A673 (cell line): ENCODE measurements at regions not wholly inside any gene's neighbourhood (a gene's known extent, or its start where the extent isn't known, plus 50 kb on each side); places are given as distances from the start of the nearest gene placed in this dataset.

Experiments
- BruUV-seq: library from RNA; stranded (reverse); fragments of 400-500 nt; replicated peaks from 2 replicates; lab custom pipeline; 2021; lab: Mats Ljungman, UMichigan
- CTCF ChIA-PET: fragments of 300-600 bp; sonication (Branson Sonifier 250); formaldehyde crosslinking; loops from one replicate; lab custom pipeline; 2022; ENCODE audit warnings: antibody characterized with exemption; lab: Charles Lee
- POLR2A ChIA-PET: fragments of 300-600 bp; sonication (Branson Sonifier 250); formaldehyde crosslinking; loops from one replicate; lab custom pipeline; 2022; ENCODE audit warnings: antibody characterized with exemption; ENCODE audit not compliant: low non-redundant PET; lab: Charles Lee
- DNase-seq: peaks from one replicate; pipeline ENCODE4 v3.0.0-alpha.2; 2015; ENCODE audit warnings: low spot score
- H3K27ac ChIP-seq: fragments of 200-600 bp; sonication (generic); 2 replicates; pipeline ENCODE4 v1.5.1; 2016; ENCODE audit warnings: mixed run types, low read depth, mild to moderate bottlenecking, mixed read lengths, antibody characterized with exemption, low read length; ENCODE audit not compliant: poor library complexity, severe bottlenecking
- H3K27me3 ChIP-seq: fragments of 200-600 bp; sonication (generic); replicated peaks from 2 replicates; pipeline ENCODE4 v1.6.1; 2017; ENCODE audit warnings: mixed run types, low read depth, mild to moderate bottlenecking, mixed read lengths, antibody characterized with exemption, low read length; ENCODE audit not compliant: insufficient read depth, poor library complexity
- H3K36me3 ChIP-seq: fragments of 200-600 bp; sonication (generic); 2 replicates; pipeline ENCODE4 v1.6.1; 2016; ENCODE audit warnings: mixed run types, mild to moderate bottlenecking, mixed read lengths, antibody characterized with exemption, low read length; ENCODE audit not compliant: insufficient read depth, poor library complexity, severe bottlenecking
- H3K4me1 ChIP-seq: fragments of 200-600 bp; sonication (generic); 2 replicates; pipeline ENCODE4 v1.6.1; 2017; ENCODE audit warnings: mixed run types, mild to moderate bottlenecking, mixed read lengths, antibody characterized with exemption, low read length; ENCODE audit not compliant: insufficient read depth, poor library complexity, severe bottlenecking
- H3K4me3 ChIP-seq: fragments of 200-600 bp; sonication (generic); 2 replicates; pipeline ENCODE4 v1.5.1; 2016; ENCODE audit warnings: low read depth, mixed run types, mild to moderate bottlenecking, mixed read lengths, low read length; ENCODE audit not compliant: poor library complexity, severe bottlenecking
- H3K9me3 ChIP-seq: fragments of 200-600 bp; sonication (generic); 2 replicates; pipeline ENCODE4 v1.6.1; 2016; ENCODE audit warnings: mixed run types, low read depth, mild to moderate bottlenecking, mixed read lengths, antibody characterized with exemption, low read length; ENCODE audit not compliant: poor library complexity, severe bottlenecking
- CTCF ChIP-seq: fragments of 300-800, 200-600 bp; sonication (generic); conservative IDR thresholded peaks from 2 replicates; pipeline ENCODE4 v1.5.1; 2017; ENCODE audit warnings: low read depth, mild to moderate bottlenecking, antibody characterized with exemption, low read length, moderate library complexity, mixed read lengths
- EZH2 ChIP-seq: fragments of 200-600 bp; sonication (generic); IDR thresholded peaks from 2 replicates; pipeline ENCODE4 v1.6.1; 2017; ENCODE audit warnings: borderline replicate concordance, low read depth, mild to moderate bottlenecking, mixed read lengths, antibody characterized with exemption, low read length; ENCODE audit not compliant: poor library complexity, severe bottlenecking
- intact Hi-C: fragments of 100-400 bp; cut with micrococcal nuclease; formaldehyde crosslinking; loops from one replicate; pipeline ENCODE4 v1.10.0; 2022; ENCODE audit not compliant: unreplicated experiment

- intact Hi-C loops, result loop anchor here (5.0 kb wide), 1 partner anchor 115 kb away; no protein-coding TSS in a partner anchor
Observed at GRCh38 chr10:8297107-8297506, 242.6 kb downstream of the GATA3 start.

DNA sequence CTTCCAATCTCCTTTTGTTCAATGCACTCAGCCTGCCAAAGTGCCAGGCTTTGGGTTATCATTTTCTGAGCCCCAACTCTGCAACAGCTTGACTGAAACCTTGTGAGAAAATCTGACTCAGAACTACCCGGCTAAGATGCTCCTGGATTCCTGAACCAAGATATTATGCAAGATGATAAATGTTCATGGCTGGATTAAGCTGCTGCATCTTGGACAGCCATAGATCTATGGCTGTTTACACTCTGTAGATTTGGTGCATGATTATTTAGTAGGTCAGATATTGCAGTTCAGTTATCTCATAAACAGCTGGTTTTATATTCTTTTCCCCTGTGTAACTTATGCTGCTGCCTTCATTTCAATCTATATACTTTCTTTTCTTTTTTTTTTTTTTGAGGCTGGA, 243.5 kb downstream of the GATA3 start:
- H3K4me1 ChIP-seq, result peaks cover 18% of the 10 kb centered on the region
- POLR2A ChIA-PET, result no interaction called here
- CTCF ChIA-PET, result interaction anchor here (0.5 kb wide), 1 partner anchor 215 kb away, joined by 3 read pairs; no protein-coding TSS in a partner anchor
- TF ChIP-seq EZH2 (no peak), CTCF (no peak)
- no peak overlapping the region for H3K4me3 ChIP-seq
- H3K27ac ChIP-seq, result no peak overlapping the region
- H3K27me3 ChIP-seq, result peaks cover 70% of the 10 kb centered on the region
- intact Hi-C loops, result loop anchor here (5.0 kb wide), 1 partner anchor 116 kb away; no protein-coding TSS in a partner anchor
- no TSS peak for BruUV-seq
- H3K36me3 ChIP-seq, result no peaks in the 10 kb centered on the region
- no peak for DNase-seq
- H3K9me3 ChIP-seq, result no peaks in the 10 kb centered on the region

More at GRCh38 chr10:8297107-8297506, 242.6 kb downstream of the GATA3 start:
- no TSS peak for BruUV-seq
- no peak for DNase-seq
- POLR2A ChIA-PET, result no interaction called here
- Histone ChIP-seq H3K36me3 (no peaks in the 10 kb centered on the region), H3K27ac (no peak overlapping the region), H3K4me3 (no peak overlapping the region), H3K27me3 (peaks cover 63% of the 10 kb centered on the region), H3K4me1 (peaks cover 18% of the 10 kb centered on the region), H3K9me3 (no peaks in the 10 kb centered on the region)
- CTCF ChIA-PET, result no interaction called here
- no peak for TF ChIP-seq EZH2
- TF ChIP-seq CTCF, result no peak

DNA sequence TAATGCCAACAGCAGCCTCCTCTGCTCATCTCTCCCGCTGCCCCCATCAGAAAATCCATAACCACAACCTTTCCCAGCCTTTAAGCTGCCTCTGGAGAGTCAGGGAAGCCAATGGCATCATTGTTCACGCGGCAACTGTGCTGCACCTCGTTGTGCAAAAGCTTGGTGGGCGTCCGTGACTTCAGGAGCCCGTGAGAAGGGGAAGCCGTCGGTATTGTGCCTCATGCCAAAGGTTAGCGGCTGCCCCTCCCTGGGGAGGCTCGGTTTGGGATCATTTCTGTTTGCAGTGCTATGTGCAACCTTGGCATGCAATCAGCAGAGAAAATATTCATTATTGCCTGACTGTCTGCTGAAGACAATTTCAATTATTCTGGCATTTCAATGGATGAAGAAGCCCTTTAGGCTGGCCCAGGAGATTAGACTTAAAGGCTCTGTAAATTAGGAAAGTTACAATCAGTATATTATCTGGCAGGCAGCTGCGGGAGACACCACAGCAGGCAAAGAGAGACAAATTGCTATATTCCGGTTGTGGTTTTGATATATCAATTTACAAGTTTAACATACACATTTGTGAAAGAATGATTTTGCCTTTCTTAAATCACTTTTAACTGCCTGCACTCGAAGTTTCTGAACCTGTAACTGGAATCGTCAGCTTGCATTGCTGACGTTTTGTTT, 244.5 kb downstream of the GATA3 start:
- Histone ChIP-seq H3K4me3 (no peak overlapping the region), H3K4me1 (peaks cover 18% of the 10 kb centered on the region), H3K27me3 (peaks cover 67% of the 10 kb centered on the region), H3K36me3 (no peaks in the 10 kb centered on the region), H3K9me3 (no peaks in the 10 kb centered on the region), H3K27ac (no peak overlapping the region)
- ChIA-PET POLR2A (no interaction called here), CTCF (no interaction called here)
- intact Hi-C loops, result loop anchor here (5.0 kb wide), 1 partner anchor 117 kb away; no protein-coding TSS in a partner anchor
- no TSS peak for BruUV-seq
- peak; percentile 82 for DNase-seq
- TF ChIP-seq EZH2, result no peak
- no peak for TF ChIP-seq CTCF
